Bone marrow (tissue), 2 donors: ENCODE measurements at regions not wholly inside any gene's neighbourhood (a gene's known extent, or its start where the extent isn't known, plus 50 kb on each side); places are given as distances from the start of the nearest gene placed in this dataset.
"Not testable (repeated sequence)": the region's sequence is repeated elsewhere in the genome, so short reads cannot be mapped to it uniquely, and the experiment has no call there.

Experiments used
- DNase-seq, 2 donors: peaks; one replicate each; lab custom pipeline; 2025; lab: John Stamatoyannopoulos, UW

DNA sequence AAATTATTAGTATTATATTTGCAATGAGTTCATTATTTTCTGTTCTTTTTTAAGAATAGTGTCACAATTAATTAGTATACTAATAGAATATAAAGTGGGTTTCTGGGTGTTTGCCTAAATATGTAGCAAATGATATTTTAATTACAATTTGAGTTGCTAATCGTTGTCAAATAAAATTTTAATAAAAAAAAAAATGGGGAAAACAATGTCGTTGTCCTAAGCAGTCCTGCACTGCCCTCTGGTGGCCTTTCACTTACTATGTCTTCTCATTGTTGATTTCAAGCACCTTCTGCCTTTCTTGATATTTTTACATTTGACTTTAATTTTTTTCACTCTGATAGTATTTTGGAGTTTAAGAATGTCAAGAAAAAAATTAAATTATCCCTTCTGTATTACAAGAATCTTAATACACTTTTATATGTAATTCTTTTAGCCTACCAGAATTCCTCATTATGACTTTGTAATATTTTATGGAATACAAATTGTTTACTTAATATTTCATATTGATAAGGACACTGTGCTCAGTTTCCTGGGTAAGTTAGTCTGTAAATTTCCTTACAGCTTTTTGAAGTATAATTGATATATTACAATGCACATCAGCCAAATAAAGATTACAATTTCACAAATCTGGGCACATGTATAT, 104.5 kb upstream of the FMN2 start:
- no peak for DNase-seq

DNA sequence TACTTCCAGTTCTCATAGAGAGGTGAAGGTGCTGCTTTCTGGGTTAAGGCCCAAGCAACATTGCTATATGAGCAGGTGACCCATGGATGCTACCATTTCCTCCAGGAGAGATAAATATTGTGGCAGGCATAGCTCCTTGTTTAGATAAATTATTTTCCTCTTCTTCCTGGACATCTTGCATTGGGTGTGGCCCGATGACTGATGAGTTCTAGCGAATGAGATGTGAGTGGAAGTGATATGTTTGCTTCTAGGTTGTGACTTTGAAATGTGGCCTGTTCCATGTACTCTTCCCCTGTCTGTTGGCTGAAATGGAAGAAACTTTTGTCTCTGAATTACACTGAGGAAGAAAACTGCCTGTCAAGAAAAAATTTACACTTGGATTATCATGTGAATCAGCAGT, 101.7 kb upstream of the FMN2 start:
- no peak for DNase-seq

DNA sequence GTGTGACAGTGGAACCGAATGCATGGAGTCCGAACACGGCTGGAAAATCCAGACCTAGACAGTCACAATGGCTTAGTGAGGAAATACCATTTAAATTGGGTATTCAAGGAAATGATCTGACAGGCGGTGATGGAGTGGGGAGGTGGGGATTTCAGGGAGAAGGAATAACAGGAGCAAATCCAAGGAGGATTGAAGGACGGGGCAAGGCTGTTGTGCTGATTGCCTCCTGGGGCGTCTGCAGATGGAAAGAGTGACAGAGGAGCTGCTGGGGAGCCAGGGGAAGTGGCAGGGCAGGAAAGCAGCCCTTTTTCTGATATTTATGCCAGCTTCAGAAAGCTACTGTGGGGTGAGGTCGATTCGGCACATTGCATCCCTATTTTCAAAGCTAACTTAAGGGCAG, 99.1 kb upstream of the FMN2 start:
- DNase-seq = not testable (repeated sequence)

DNA sequence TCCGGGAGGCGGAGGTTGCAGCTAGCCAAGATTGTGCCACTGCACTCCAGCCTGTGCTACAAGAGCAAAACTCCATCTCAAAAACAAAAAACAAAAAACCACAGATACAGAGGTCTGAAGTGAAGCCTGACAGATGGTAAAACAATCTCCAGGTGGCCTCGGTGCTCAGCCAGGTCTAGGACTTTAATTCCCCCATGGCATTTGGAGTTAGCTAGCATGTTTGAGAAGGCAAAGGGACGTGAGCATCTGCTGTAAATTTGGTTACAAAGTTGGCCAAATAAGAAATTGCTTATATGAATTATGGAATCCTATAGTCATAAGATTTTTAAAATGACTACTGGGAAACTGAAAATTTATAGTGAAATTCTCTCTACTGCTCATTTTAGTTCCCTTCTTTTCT, 98.3 kb upstream of the FMN2 start:
- no peak for DNase-seq

DNA sequence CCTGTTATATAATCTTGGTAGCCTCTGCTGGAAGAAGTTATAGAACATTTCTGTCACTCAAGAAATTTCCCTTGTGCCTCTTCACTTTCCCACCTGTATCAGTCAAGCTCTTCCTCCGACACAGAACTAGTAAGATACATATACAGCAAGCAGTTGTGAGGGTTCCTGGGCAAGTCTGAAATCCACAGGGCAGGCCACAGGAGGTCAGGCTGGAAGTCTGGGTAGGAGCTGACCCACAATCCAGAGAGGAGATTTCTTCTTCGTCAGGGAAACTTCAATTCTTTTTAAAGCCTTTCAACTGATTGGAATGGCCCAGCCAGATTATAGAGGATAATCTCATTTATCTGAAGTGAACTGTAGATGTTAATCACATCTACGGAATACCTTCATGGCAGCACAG, 96.4 kb upstream of the FMN2 start:
- no peak for DNase-seq

DNA sequence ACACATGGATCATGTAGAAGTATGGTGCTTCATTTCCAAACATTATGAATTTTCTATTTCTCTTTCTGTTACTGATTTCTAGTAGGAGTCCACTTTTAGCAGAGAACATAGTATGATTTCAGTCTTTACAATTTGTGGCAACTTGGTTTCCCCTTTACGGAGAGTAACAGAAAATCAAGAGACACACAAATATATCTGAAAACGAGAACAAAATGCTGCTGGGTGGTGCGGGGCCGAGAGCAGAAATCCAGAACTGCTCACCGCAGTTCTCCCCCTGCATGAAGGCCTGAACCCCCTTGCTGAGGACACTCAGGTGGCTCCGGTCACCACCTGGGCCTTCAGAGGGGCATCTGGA, 94.5 kb upstream of the FMN2 start:
- DNase-seq = no peak

DNA sequence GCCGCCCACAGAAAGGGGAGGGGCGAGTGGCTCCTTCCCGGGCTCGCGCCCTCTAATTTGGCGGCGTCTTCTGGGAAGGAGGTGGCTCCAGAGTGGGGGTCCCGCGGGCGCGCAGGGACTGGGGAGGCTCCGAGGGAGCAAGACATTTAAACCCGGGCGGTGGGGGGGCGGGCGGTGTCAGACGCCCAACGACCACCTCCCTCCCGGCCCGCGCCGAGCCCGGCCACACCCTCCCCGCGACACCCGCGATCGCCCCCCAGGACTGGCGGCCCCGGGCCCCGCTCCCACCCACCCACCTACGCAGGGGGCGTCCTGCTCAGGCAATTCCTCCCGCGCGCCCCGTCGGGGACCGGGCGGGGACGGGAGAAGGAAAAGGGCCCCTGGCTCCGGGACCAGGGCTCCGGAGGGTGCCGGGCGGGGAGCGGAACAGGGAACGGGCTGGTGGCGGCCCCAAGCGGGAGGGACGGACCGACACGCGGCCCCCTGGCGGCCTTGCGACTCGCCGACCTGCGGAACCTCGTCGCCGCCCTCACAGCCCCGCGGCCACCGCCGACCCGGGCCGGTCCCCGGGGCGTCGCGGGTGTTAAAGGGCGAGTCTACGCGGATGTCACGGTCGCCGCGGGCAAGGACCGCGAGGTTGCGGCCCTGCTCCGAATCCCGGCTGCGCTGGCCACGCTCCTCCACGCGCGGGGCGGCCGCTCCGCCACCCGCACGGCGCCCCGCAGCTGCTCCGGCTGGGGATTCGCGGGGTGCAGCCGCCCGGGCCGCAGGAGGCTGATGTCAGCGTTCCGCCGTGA, 94.0 kb upstream of the FMN2 start:
- no peak for DNase-seq

DNA sequence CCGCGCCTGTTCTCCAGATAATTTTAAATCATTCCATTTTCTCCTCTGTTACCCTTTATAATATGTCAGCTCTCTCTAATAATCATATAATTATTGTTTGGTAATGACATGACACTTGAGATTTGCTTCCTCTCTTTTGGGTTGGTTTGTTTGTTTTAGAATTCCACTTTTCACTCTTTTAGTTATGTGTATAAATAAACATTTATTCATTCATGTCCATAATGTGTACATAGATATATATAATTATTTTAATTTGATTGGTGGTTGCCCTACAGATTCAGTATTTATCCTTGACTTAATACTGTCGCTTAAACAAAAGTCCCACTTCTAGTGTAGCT, 93.4 kb upstream of the FMN2 start:
- DNase-seq = no peak

DNA sequence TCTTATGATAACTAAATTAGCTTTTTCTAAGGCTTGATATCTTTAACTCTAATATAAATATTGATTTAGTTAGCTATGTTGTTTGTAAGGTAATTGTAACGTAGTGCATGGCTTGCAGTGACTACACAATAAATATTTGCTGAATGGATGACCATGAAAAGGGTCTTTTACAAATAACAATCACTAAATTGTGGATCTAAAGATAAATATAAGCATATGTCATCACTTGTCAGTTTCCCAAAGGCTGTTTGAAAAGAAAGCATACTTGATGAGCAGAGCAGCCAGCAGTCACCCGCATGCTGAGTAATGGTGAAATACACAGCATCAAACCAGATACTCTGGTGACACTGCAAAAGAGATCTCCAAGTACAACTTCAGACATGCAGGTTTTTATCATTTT, 92.5 kb upstream of the FMN2 start:
- no peak for DNase-seq

DNA sequence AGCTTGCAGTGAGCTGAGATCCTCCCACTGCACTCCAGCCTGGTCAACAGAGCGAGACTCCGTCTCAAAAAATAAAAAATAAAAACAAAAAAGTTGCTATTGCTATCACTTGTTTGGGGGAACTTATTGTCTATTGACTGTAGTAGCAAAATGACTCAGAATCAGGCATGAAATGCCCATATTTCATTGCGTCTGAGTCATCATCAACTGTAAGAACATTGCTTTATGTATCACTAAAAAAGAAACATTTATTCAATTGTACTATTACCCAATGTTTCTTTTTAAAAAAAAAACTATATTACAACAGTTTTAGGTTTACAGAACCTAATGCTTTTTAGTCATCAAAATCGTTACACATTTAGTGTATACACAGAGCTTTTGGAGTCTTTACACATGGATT, 91.0 kb upstream of the FMN2 start:
- DNase-seq = no peak

DNA sequence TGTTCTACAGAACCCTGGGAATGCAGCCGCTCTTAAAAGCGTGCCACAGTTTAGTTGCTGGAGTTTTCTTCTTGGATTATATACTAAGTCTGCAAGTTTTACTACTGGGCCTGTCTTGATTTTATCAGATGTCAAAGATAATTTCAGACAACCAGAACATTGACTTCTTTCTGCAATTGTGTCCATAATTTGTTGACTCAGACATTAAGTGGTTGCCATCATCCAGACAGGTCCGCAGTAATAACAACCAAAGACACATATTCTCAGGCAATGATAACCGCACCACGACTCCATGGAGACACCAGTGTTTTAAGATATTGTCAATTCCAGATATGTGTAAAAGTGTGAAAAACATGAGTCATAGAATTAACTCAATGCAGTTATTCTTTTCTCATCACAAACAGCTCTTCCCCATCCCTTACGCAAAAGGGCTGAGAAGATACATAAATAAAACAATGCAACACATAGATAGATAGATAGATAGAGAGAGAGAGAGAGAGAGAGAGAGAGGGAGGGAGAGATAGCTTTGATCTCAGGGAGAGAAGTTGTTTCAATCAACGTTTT, 90.4 kb upstream of the FMN2 start:
- no peak for DNase-seq

DNA sequence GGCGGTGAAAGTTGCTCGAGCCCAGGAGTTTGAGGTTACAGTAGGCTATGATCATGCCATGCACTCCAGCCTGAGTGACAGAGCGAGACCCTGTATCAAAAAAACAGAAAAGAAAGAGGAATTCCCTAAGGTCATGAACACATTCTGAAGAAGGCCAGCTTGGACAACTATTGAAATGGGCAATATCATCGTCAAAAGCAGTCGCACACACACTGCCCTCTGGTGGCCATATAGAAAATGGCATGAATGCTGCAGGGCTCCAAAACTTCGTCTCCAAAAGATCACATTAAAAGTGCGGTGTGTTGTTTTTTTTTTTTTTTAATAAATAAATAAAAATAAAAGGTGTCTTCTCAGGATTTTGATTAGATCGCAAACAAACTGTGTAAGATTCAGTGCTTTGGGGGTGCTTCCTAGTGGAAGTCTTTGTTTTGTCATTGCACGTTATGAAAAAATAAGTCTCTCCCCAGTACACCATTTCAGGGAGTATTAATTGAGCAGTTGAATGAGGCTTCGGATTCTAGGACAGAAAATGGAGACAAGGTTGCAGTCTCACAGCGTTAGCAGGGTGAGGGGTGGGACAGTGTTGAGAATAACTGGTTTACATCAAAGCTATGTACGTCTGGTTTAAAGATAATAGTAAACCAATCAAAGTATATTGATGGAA, 87.5 kb upstream of the FMN2 start:
- DNase-seq = no peak

DNA sequence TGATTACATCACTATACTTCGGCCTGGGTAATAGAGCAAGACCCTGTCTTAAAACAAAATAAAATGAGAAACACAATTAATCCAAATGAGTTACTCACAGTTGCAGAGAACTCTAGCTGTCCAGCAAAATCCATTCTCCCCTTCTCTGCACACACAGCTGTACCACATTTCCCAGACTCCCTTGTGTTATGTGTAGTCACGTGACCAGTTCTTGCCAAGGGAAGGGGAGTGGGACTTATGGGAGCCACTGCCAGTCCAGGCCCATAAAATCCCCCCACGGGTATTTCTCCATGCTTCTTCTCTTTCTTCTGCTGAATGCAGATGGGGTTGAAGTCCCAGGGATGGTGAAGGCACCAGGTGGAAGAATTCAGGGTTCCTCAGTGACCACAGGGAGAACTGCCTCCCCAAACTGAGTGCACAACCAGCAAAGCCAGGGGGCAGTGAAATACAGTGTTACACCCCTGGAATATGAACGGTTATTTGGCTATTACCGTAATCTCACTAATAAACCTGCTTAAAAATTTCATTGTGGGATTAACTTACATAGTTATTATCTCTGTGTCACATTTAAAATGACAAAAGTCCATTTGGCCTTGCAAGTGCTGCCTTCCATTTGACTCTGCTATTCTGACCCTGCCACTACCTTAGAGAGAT, 85.6 kb upstream of the FMN2 start:
- no peak for DNase-seq

DNA sequence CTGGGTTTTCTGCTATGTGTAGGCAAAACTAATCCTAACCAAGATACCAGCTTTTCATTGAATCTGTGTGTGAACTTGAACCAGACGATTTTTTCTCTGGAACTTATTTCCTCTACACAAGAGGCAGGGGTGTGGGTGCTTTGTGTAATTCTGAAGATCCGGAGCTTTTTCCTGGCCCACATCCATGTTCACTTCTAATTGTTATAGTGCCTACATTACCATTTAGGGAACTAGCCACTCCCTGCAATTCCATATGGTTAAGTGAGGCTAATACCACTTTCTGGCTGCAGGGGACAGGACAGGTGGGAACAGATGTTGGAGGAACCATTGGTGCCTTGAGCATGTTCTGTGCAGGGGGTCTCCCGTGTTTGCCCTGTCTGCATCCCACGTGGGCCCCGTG, 83.4 kb upstream of the FMN2 start:
- no peak for DNase-seq

DNA sequence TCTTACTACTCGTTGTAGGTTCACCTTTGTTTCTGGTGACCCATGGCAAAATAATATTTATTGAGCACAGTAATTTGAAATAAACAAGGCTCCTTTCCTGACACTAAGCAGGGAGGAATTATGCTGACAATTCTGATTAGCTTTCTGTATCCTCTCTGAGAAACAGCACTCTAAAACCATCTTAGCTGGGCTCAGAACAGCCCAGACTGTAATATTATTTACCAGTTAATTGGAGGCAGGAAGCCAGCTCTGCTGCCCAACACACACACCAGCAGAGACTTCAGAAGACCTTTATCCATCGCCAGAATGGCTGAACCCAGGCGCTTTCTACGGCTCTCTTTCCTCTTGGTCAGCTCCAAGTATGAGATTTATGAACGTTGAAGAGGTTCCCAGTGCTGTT, 77.6 kb upstream of the FMN2 start:
- no peak for DNase-seq

DNA sequence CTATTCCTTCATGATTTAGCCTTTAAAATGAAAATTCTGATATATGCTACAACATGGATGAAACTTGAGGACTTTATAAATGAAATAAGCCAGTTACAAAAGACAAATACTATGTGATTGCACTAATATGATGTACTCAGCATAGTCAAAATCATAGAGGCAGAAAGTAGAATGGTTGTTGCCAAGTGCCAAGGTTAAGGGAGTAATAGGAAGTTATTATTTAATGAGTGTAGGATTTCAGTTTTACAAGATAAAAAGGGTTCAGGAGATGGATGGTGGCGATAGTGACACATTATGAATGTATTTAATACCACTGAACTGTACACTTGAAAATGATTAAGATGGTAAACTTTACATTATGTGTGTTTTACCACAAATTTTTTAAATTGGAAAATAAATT, 73.1 kb upstream of the FMN2 start:
- DNase-seq = no peak

DNA sequence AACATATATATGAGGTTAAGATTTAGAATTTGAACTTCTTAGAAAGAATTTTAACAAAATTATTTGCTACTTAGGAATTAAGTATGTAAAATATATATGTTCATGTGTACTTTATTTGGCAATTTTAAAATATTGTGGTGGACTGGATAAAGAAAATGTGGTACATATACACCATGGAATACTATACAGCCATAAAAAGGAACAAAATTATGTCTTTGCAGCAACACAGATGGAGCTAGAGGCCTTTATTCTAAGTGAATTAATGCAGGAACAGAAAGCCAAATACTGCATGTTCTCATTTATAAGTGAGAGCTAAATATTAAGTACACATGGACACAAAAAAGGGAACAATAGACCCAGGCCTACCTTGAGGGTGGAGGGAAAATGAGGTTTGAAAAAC, 72.2 kb upstream of the FMN2 start:
- DNase-seq = no peak

DNA sequence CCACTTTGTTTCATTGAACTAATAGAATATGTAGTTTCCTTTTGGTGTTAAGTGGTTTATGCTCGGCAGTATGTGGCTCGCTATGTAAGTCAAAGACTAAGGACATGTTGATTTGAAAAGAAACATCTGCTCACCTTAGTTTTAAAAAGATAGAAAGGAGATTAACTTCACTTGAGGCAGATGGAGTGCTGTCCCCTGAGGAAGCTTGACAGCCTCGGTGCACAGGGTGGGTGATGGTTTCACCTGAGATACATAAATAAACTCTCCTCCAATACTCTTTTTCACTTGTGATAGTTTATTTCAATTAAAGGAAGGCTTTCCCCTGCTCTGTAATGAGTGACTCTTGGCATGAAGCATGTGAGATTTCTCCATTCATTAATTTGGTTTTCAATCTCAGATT, 70.8 kb upstream of the FMN2 start:
- no peak for DNase-seq

DNA sequence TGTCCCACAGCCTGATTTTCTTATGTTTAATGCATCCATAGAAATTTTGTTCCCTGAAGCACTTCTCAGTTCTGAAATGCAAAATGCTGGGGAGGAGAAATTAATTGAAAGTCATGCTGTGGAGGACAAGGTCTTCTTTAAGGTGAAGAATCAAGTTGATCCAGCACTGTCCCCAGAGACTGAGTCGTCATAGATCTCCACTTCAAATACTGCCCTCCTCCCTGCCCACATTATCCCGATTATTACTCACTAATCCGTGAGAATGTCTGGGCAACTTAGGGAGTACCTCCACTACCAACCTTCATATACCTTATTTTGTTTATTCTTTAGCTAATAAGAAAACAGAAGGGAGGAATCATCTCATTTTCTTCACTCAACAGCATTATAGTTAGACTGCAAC, 70.0 kb upstream of the FMN2 start:
- DNase-seq = no peak

DNA sequence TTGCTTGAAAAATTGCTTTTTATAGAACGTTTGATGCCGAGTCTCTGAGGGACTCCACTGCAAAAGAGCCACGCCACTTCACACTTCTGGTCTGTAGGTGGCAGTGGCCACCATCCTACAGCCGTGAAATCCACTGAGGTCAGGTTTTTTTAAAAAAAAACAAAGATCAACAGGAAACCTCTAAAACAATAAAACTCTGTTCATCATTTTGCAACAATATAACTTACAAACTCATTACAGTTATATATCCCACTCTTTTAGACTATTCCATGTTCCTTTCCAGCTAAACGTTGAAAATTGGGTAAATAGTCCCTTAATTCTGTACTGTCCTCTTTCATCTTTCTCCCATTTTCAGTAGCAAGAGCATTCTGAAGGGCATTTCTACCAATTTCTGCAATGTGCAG, 64.6 kb upstream of the FMN2 start:
- DNase-seq = no peak

DNA sequence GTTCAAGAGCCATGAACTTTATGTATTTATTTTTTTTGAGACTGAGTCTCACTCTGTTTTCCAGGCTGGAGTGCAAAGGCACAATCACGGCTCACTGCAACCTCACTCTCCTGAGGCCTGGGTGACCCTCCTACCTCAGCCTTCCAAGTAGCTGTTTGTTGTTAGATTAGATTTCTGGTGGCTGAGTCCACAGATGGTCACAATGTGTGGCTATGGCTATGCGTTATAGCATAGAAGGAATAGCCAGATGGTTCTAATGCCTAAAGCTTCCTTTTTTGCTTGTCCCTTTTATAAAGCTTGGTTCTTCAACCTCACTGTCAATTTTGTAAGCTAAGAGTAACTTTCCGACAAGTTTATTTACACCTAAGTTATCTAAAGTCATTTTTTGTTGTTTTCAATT, 62.3 kb upstream of the FMN2 start:
- no peak for DNase-seq

DNA sequence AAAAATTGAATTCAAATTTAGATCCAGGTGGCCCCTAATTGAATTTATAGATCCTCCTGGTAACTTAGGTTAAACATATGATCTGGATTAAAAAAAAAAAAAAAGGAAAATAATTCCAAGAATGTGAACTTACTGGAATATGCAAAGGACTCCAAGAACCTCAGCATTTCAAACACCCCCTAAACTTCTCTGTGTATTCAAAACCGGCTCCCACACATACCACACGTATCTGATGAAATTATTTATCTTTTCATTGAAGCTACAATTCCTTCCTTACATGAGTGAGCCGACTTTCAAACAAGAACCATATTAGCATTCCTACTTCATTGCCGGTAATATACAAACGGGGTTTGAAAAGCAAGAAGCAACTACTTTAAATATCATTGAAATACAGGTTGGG, 61.4 kb upstream of the FMN2 start:
- no peak for DNase-seq

DNA sequence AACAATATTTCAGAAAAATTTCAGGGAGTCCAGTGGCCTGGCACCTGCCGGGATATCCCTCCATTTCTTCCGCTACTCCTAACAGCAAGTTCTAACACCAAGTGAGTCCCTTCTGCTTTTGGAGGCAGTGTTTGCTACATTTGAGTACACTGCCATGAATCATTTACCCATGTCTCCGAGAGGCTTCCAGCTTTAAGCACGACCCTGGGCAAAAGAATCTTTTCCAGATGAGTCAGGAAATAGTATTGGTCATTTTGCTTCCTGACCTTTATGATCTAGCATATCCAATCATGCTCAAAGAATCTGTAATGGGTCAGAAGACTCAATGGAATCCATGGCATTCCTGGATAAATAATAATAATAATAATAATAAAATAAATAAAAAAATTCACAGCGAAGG, 60.7 kb upstream of the FMN2 start:
- DNase-seq = no peak
